K562 (cell line): ENCODE measurements at regions not wholly inside any gene's neighbourhood (a gene's known extent, or its start where the extent isn't known, plus 50 kb on each side); places are given as distances from the start of the nearest gene placed in this dataset.

Source experiments
- ATAC-seq: fragments of 200-7000 bp; cut with Tn5 transposase; 3 replicates; pipeline ENCODE4 v1.9.1; 2020; ENCODE audit warnings: moderate library complexity
- BruUV-seq: library from RNA; stranded (reverse); fragments of 400-500 nt; replicated peaks from 2 replicates; lab custom pipeline; 2021; lab: Mats Ljungman, UMichigan
- CTCF ChIA-PET: fragments of 300-600 bp; formaldehyde crosslinking; extraction: SDS; loops from one replicate; lab custom pipeline; 2021; ENCODE audit warnings: low intra/inter-chr PET ratio; lab: Yijun Ruan, JAX
- POLR2A ChIA-PET: fragments of 300-600, 350-650 bp; sonication (Branson Sonifier 250); formaldehyde crosslinking; extraction: SDS; loops from one replicate; lab custom pipeline; 2021; ENCODE audit warnings: antibody characterized with exemption, inconsistent platforms; lab: Yijun Ruan, JAX
- DNase-seq, 4 experiments: peaks; one replicate each; pipeline versions ENCODE4 v3.0.0 to v3.0.0-alpha.2; 2011 to 2018; ENCODE audit warnings: low spot score in 3 of 4, mixed read lengths in 3 of 4; ENCODE audit errors: extremely low read depth in 1 of 4
- FAIRE-seq: peaks from 2 replicates; lab custom pipeline; 2011; peaks lifted over from hg19 to GRCh38; lab: Jason Lieb, UNC
- H2AFZ ChIP-seq: 2 replicates; pipeline ENCODE4 v1.6.0; 2011; ENCODE audit warnings: low read depth, low read length, control low read depth, inconsistent platforms
- H3K27ac ChIP-seq: fragments of 200-600 bp; 3 replicates; pipeline ENCODE4 v1.8.0; 2011; ENCODE audit warnings: low read depth, mild to moderate bottlenecking, control low read depth, inconsistent platforms, low read length, moderate library complexity, mixed read lengths; ENCODE audit errors: extremely low read depth
- H3K27me3 ChIP-seq, 2 experiments: fragments of 300-600 bp in 1 of 2; 2 replicates in 1 of 2; 3 replicates in 1 of 2; pipeline versions ENCODE4 v1.6.0 to v1.8.0; 2011; ENCODE audit warnings: inconsistent platforms in 2 of 2, low read length in 2 of 2, mild to moderate bottlenecking in 1 of 2, mixed read lengths in 1 of 2, moderate library complexity in 1 of 2; ENCODE audit not compliant: control insufficient read depth in 2 of 2, insufficient read depth in 2 of 2
- H3K36me3 ChIP-seq: fragments of 300-600 bp; 3 replicates; pipeline ENCODE4 v1.8.0; 2011; ENCODE audit warnings: mild to moderate bottlenecking, low read length, inconsistent platforms; ENCODE audit not compliant: control insufficient read depth, insufficient read depth
- H3K4me1 ChIP-seq, 2 experiments: fragments of 200-600 bp in 1 of 2; replicated peaks in 1 of 2; 2 replicates in 1 of 2; 3 replicates in 1 of 2; pipeline versions ENCODE4 v1.5.1 to v1.8.0; 2011; ENCODE audit warnings: inconsistent platforms in 2 of 2, low read length in 2 of 2, mild to moderate bottlenecking in 1 of 2, mixed read lengths in 1 of 2, moderate library complexity in 1 of 2; ENCODE audit not compliant: control insufficient read depth in 2 of 2, insufficient read depth in 2 of 2
- H3K4me2 ChIP-seq: 2 replicates; pipeline ENCODE4 v1.6.1; 2011; ENCODE audit warnings: low read length, control low read depth, inconsistent platforms, mixed read lengths; ENCODE audit not compliant: insufficient read depth
- H3K4me3 ChIP-seq: fragments of 200-600 bp; sonication (generic), shearing (Covaris generic); 2 replicates; pipeline ENCODE4 v1.5.1; 2016; ENCODE audit warnings: control low read depth, inconsistent platforms
- H3K79me2 ChIP-seq: fragments of 200-600 bp; 3 replicates; pipeline ENCODE4 v1.8.0; 2011; ENCODE audit warnings: low read length, inconsistent platforms; ENCODE audit not compliant: control insufficient read depth, insufficient read depth
- H3K9ac ChIP-seq, 2 experiments: 2 replicates each; pipeline versions ENCODE4 v1.6.0 to v1.6.1; 2011; ENCODE audit warnings: low read depth in 2 of 2, low read length in 2 of 2, control low read depth in 1 of 2, inconsistent platforms in 1 of 2, mild to moderate bottlenecking in 1 of 2, mixed read lengths in 1 of 2; ENCODE audit not compliant: insufficient read depth in 1 of 2
- H3K9me1 ChIP-seq: one replicate; pipeline ENCODE4 v1.6.0; 2011; ENCODE audit warnings: inconsistent platforms, mild to moderate bottlenecking, low read length, moderate library complexity; ENCODE audit not compliant: control insufficient read depth, insufficient read depth
- H3K9me3 ChIP-seq: replicated peaks from 2 replicates; pipeline ENCODE4 v1.5.1; 2011; ENCODE audit warnings: low read depth, low read length, inconsistent platforms; ENCODE audit not compliant: control insufficient read depth, insufficient read depth
- H4K20me1 ChIP-seq: replicated peaks from 2 replicates; pipeline ENCODE4 v1.6.1; 2011; ENCODE audit warnings: low read length, inconsistent platforms, mixed read lengths; ENCODE audit not compliant: control insufficient read depth, insufficient read depth
- GMEB1 ChIP-seq: fragments of 250-450 bp; sonication (Bioruptor Pico); IDR thresholded peaks from 2 replicates; pipeline ENCODE4 v1.4.0; 2020; ENCODE audit warnings: mild to moderate bottlenecking
- GTF2E2 ChIP-seq: fragments of 200-800 bp; sonication (Bioruptor generic); IDR thresholded peaks from 2 replicates; pipeline ENCODE4 v1.6.1; 2016; ENCODE audit warnings: missing genetic modification characterization, missing compliant biosample characterization
- NFE2L1 ChIP-seq: fragments of 450-650 bp; IDR thresholded peaks from 2 replicates; pipeline ENCODE4 v1.6.1; 2016; ENCODE audit warnings: missing genetic modification characterization, low read depth, mild to moderate bottlenecking, missing compliant biosample characterization, moderate library complexity, borderline replicate concordance
- WGBS: fragments of 100-300 bp; shearing (Covaris generic); methylation state at CpG from one replicate; pipeline ENCODE4 v1.1.6; 2016; ENCODE audit warnings: low coverage, mixed read lengths; ENCODE audit not compliant: insufficient coverage; ENCODE audit errors: missing lambda C conversion rate; 5-methylcytosine and 5-hydroxymethylcytosine counted together
- in situ Hi-C: fragments of 300-500 bp; cut with MboI; formaldehyde crosslinking; loops from 4 replicates; pipeline ENCODE4 v1.15.0; 2018; ENCODE audit warnings: inconsistent platforms, mixed read lengths
- intact Hi-C: fragments of 100-400 bp; cut with micrococcal nuclease; formaldehyde crosslinking; loops from 2 replicates; pipeline ENCODE4 v1.14.2; 2022
- TF ChIP-seq, protein P1 (sequence below): fragments of 450-650 bp; IDR thresholded peaks from 2 replicates; pipeline ENCODE4 v1.6.1; 2016; ENCODE audit warnings: borderline replicate concordance
- TF ChIP-seq, protein P2 (sequence below): fragments of 150-350 bp; IDR thresholded peaks from 2 replicates; pipeline ENCODE4 v1.6.1; 2014; ENCODE audit warnings: low read depth, mild to moderate bottlenecking, low read length, borderline replicate concordance

DNA sequence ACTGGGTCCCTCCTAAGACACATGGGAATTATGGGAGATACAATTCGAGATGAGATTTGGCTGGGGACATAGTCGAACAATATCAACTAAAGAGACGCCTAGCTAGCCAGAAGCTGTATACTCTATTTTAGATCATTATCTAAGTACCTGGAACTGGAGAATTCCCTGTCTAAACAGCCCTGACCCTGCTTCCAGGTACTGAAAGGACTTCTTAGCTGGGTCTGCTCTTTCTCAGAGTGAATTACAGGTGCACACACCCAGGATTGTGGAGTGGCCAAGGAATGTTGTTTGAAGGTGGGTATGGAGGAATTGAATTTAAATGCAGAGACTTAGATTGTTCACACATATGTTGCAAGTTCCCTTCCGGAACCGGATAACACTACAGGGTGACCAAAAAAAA, 733.0 kb downstream of the RPS29 start:
- Histone ChIP-seq H2AFZ (no peak overlapping the region), H3K79me2 (no peaks in the 10 kb centered on the region), H3K4me1 (no peaks in the 10 kb centered on the region), H3K27ac (no peak overlapping the region), H3K9ac (no peak overlapping the region), H3K9me1 (no peaks in the 10 kb centered on the region), H3K36me3 (no peaks in the 10 kb centered on the region), H3K4me3 (no peak overlapping the region), H4K20me1 (no peaks in the 10 kb centered on the region), H3K4me2 (no peak overlapping the region), H3K9me3 (no peaks in the 10 kb centered on the region), H3K27me3 (no peaks in the 10 kb centered on the region)
- POLR2A ChIA-PET = no interaction called here
- 5% methylated on average over 3 of the region's 5 CpGs for WGBS
- in situ Hi-C loops = no loop called here
- FAIRE-seq (no peak), ATAC-seq (no peak), DNase-seq (no peak)
- intact Hi-C loops = no loop called here
- CTCF ChIA-PET = no interaction called here
- BruUV-seq = no TSS peak
- TF ChIP-seq GMEB1 (CRISPR knock-in tag) (no peak), NFE2L1 (tag) (no peak), GTF2E2 (tag) (no peak)
- TF ChIP-seq, protein P1, sequence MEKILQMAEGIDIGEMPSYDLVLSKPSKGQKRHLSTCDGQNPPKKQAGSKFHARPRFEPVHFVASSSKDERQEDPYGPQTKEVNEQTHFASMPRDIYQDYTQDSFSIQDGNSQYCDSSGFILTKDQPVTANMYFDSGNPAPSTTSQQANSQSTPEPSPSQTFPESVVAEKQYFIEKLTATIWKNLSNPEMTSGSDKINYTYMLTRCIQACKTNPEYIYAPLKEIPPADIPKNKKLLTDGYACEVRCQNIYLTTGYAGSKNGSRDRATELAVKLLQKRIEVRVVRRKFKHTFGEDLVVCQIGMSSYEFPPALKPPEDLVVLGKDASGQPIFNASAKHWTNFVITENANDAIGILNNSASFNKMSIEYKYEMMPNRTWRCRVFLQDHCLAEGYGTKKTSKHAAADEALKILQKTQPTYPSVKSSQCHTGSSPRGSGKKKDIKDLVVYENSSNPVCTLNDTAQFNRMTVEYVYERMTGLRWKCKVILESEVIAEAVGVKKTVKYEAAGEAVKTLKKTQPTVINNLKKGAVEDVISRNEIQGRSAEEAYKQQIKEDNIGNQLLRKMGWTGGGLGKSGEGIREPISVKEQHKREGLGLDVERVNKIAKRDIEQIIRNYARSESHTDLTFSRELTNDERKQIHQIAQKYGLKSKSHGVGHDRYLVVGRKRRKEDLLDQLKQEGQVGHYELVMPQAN = no peak
- TF ChIP-seq, protein P2, sequence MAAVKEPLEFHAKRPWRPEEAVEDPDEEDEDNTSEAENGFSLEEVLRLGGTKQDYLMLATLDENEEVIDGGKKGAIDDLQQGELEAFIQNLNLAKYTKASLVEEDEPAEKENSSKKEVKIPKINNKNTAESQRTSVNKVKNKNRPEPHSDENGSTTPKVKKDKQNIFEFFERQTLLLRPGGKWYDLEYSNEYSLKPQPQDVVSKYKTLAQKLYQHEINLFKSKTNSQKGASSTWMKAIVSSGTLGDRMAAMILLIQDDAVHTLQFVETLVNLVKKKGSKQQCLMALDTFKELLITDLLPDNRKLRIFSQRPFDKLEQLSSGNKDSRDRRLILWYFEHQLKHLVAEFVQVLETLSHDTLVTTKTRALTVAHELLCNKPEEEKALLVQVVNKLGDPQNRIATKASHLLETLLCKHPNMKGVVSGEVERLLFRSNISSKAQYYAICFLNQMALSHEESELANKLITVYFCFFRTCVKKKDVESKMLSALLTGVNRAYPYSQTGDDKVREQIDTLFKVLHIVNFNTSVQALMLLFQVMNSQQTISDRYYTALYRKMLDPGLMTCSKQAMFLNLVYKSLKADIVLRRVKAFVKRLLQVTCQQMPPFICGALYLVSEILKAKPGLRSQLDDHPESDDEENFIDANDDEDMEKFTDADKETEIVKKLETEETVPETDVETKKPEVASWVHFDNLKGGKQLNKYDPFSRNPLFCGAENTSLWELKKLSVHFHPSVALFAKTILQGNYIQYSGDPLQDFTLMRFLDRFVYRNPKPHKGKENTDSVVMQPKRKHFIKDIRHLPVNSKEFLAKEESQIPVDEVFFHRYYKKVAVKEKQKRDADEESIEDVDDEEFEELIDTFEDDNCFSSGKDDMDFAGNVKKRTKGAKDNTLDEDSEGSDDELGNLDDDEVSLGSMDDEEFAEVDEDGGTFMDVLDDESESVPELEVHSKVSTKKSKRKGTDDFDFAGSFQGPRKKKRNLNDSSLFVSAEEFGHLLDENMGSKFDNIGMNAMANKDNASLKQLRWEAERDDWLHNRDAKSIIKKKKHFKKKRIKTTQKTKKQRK = no peak
